OCI-M1 (cell line): ENCODE measurements at regions not wholly inside any gene's neighbourhood (a gene's known extent, or its start where the extent isn't known, plus 50 kb on each side); places are given as distances from the start of the nearest gene placed in this dataset.
A peak's percentile ranks its signal among the peaks of the same experiment; 100 is the strongest.
"Not testable (repeated sequence)": the region's sequence is repeated elsewhere in the genome, so short reads cannot be mapped to it uniquely, and the experiment has no call there.

Source experiments
- DNase-seq: peaks from one replicate; lab custom pipeline; 2025; lab: John Stamatoyannopoulos, UW

DNA sequence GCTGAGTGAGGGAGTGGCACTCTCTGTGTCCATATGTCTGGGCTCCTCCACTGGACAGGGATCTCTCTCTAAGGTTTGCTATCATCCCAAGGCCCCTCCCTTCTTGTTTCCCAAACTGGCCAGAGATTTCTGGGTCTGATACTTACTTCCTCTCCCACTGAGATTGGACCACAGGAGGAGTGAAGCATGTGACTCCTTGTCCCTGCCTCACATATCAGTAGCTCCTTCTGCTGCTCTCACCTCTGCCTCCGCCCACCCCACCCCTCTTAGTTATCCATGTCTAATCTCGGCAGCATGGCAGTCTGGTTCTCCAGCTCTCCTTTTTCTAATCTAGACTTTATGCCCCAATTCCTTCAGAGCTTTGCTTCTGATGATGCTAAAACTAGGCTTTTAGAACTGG is 223.1 kb downstream of the RPLP1 start:
- DNase-seq: peak; percentile 36

DNA sequence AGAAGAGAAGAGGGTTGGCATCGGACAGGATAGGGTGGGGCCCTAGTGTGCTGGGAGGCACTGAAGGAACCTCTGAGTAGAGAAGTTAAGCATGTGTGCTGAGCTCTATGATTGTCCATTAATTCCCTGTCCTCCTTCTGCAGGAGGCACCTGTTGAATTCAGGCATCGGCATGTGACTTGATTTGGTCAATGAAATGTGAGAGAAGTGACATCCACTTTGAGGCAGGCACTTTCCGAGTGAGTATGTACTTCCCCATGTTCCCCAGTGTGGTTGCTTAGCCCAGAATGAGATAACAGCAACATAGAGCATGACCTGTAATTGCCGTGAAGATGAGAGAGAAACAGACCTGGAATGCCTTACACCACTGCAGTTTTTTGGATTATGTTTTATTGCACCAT is 224.8 kb downstream of the RPLP1 start:
- DNase-seq: peak; percentile 26

DNA sequence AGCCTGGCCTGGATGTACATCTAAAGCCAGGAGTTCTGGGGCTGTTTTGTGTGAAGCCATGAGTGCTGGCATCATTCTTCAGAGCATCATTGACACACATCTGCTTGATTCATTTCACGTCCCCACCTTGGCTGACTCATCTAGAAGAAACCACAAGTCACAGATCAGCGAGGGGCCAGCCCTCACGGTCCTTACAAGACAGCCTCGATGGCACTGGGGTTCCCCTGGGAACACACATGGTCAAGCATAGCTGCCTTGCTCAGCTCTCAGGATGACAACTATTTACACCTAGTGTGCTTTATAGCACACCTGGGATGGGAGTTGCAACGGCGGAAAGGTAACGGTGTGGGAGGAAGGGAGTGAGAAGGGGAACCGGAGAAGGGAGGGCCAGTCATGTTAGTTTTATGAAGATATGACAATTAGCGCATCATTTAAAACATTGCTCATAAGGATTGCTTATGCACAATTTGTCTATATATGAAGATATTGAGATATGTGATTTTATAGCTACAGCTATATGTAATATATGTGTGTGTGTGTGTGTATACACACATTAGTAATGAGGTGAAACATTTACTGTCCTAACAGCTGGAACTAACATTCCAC is 227.1 kb downstream of the RPLP1 start:
- DNase-seq: no peak

GRCh38 chr15:69684823-69685222 is 232.2 kb downstream of the RPLP1 start:
- DNase-seq: not testable (repeated sequence)

- DNase-seq: no peak
Measured at GRCh38 chr15:69685512-69686452, 233.2 kb downstream of the RPLP1 start.

DNA sequence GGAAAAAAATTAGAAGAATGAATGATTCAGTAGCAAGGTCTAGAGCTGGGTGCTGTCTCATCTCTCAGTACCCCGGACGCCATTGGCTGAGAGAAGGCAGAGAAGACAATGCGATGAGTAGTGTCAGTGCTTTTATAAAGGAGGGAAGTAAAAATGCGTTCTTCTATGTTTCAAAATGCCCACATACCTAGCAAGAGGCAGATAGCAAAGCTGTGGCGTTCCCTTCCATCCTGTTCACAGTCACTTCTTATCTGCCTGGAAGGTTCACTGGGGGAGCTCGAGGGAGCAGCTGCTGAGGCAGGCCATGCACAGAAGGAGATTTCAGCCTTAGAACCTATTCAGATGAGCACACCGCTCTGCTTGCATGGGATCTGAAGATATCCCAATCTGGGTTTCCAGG is 234.0 kb downstream of the RPLP1 start:
- DNase-seq: peak; percentile 3

GRCh38 chr15:69689133-69689532 is 236.5 kb downstream of the RPLP1 start:
- DNase-seq: no peak

- DNase-seq: no peak
Measured at GRCh38 chr15:69691307-69692015, 238.8 kb downstream of the RPLP1 start.

DNA sequence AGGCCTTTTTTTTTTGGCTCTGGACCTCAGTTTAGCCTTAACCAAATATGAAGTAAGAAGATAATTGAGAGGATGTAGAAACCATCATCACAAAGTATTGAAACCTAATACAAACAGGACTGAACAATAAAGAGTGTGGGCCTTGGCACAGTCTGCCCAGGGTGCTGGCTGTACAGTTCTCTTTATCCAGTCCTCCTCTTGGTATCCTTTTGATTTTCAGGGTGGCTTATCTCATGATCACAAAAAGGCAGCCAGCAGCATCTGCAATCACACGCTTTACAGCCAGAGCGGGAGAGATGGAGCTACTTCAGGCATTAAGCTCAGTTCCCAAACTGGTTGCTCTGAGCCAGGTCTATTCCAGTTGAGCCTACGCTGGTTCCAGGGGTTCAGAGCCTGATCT is 239.7 kb downstream of the RPLP1 start:
- no peak for DNase-seq

DNA sequence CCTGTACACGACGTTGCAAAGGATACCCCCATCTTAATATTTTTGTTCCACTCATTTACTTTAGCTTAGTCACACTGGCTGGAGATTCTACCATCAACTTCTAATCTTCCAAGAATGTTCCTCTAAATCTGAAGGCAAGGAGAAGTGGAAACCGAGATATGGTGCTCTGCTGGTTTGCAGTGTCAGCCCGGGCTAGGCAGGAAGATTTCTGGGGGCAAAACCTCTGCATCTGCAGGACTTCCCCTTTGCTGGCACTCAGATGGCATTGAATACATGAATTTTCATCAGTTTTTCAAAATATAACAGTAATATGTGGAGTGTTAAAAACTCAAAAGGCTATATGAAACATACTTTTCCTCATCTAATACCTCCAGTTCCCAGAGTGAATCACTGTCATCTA is 240.4 kb downstream of the RPLP1 start:
- no peak for DNase-seq

- DNase-seq: no peak
Measured at GRCh38 chr15:69696946-69697345, 244.3 kb downstream of the RPLP1 start.

DNA sequence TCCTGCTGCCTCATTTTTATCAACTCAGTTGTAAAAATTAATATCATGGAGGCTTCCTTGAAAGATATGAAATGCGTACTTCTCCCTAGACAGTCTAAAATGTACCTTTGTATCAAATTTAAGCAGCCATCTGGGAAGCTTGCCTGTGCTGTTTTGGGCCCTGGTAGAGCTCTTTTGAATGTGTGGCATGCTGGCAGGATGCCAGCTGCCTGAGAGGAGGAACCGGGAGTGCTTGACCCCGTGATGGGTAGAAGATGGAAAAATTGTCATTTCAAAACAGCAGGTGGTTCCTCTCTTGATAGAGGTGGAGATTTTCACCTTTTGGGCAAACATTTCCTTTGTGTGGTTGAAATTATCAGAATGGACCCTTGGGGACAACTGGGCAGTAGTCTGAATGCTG is 245.3 kb downstream of the RPLP1 start:
- DNase-seq: no peak

GRCh38 chr15:69699096-69699495 is 246.5 kb downstream of the RPLP1 start:
- no peak for DNase-seq

GRCh38 chr15:69700380-69700779 is 247.8 kb downstream of the RPLP1 start:
- DNase-seq: no peak

DNA sequence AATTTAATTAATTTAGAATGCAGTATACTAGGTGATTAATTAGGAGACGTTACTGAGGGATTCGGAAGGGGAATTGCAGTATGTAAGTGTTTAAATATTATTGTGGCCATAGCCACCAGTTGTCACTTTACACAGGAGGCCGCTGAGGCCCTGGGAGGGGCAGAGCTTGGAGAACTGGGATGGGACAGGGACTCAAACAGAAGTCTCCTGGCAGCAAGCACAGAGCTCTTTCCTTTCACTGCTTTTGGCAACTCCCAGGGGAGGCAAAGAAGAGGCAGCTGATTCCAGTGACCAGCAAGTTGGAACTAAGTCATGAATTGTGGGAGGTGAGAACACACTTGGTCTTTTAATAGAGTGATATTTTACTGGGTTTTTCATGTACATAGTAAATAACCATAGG is 248.6 kb downstream of the RPLP1 start:
- no peak for DNase-seq

DNA sequence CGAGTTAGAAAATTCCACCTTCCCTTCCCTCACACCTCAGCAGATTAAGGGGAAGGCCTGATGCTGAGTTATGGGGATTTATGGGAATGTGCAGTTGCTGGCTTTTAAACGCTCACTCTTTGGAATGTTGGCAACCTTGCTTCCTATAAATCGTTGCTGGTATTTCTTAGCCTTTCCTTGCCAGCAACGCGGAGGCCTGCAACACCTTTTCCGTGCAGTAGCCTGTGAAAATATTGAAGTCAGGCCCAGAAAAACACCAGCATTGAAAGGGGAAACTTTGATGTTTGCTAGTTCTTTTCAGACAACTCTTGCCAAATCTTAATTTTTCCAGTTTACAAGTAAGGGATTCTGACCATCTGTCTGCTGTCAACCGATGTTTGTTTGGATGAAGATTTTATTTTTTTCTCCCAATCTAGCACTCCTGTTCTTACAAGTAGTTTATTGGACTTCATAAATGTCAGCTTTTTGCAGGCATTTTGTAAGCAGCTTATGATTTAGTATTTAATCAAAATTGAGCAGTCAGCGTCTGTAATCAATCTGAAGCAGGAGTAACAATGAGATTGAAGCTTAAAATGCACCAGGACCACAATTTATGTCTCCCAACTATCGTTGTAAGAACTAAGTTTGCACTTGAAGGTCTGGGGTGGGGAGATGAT is 251.0 kb downstream of the RPLP1 start:
- DNase-seq: no peak

DNA sequence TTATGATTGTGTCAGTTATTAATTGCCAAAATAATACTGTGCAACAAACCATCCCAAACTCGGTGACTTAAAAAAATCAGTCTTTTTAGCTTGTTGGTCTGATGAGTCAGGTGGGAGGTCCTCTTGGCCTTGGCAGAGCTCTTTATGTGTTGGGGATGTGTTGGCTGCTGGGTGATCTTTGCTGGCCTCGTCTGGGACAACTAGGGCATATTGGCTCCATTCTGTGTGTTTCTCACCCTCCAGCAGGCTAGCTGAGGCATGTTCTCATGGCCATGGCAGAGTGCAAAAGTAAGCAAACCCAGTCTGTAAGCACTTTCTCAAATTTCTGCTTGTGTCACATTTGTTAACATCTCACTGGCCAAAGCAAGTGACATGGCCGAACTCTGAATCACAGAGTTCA is 251.6 kb downstream of the RPLP1 start:
- no peak for DNase-seq

GRCh38 chr15:69704700-69705099 is 252.1 kb downstream of the RPLP1 start:
- DNase-seq: no peak

DNA sequence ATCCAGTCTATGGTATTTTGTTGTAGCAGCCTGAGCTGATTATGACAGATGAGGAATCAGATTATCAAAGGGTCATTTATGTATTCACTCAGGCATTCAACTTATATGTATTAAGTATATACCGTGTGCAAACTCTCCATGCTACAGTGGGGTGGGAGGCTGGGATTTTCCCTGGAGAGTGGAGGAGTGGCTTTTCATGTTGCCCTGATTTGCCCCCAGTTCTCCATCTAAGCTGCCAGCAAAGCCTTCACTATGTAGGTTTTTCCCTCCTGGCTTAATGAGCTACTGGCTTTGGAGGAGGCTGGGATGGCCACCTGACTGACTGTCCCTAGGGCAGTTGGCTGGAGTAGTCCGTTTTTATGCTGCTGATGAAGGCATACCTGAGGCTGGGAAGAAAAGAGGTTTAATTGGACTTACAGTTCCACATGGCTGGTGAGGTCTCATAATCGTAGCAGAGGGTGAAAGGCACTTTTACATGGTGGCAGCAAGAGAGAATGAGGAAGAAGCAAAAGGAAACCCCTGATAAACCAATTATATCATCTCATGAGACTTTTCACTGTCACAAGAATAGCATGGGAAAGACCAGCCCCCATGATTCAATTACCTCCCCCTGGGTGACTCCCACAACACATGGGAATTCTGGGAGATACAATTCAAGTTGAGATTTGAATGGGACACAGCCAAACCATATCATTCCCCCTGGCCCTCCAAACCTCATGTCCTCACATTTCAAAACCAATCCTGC is 253.9 kb downstream of the RPLP1 start:
- no peak for DNase-seq

DNA sequence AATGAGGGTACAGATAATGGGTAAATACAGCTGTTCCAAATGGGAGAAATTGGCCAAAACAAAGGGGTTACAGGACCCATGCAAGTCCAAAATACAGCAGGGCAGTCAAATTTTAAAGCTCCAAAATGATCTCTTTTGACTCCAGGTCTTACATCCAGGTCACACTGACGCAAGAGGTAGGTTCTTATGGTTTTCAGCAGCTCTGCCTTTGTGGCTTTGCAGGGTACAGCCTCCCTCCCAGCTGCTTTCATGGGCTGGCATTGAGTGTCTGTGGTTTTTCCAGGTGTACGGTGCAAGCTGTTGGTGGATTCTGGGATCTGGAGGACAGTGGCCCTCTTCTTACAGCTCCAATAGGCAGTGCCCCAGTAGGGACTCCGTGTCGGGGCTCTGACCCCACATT is 254.6 kb downstream of the RPLP1 start:
- not testable (repeated sequence) for DNase-seq

DNA sequence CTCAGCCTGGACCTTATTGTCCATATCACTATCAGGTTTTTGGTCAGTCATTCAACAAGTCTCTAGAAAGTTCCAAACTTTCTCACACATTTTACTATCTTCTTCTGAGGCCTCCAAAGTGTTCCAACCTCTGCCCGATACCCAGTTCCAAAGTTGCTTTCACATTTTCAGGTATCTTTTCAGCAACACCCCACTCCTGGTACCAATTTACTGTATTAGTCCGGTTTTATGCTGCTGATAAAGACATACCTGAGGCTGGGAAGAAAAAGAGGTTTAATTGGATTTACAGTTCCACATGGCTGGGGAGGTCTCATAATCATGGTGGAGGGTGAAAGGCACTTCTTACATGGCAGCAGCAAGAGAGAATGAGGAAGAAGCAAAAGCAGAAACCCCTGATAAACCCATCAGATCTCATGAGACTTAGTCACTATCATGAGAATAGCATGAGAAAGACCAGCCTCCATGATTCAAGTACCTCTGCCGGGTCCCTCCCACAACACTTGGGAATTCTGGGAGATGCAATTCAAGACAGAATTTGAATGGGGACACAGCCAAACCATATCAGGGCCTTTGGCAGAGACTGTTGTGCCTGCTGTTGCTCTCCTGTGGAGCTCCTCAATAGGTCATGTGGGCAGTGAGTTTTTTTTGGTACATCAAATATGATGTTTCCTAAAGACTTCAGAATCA is 256.0 kb downstream of the RPLP1 start:
- DNase-seq: not testable (repeated sequence)
